ENCODE measurements at regions not wholly inside any gene's neighbourhood (a gene's known extent, or its start where the extent isn't known, plus 50 kb on each side); places are given as distances from the start of the nearest gene placed in this dataset.

DNA sequence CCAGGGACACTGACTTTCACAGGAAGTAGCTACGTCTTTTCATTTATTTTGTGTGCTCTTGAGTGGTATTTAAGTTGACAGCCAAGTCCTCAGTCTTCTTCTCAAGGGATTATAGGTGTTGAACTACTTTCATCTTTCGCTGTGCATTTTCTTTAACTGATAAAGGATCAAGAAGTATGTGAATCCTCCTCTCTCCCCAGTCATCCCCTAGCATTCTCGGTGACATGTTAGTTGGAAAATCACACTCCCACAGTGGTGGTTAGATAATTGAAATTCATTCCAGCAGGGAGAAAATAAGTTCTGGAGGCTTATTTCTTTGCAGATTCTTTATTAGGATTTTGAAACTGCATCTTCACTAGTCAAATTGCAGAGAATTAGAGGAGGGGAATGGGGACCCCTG lies 569.4 kb downstream of the MEI4 start:
- ChIA-PET CTCF (interaction anchor here (0.6 kb wide), 1 partner anchor 192 kb away, joined by 3 read pairs; no protein-coding TSS in a partner anchor), POLR2A (ENCODE audit: unreplicated experiment) (no interaction called here)
- dilution Hi-C loops (cut with HindIII; ENCODE audit: low sequenced_read_pairs, unreplicated experiment) = no loop called here
- Histone ChIP-seq H2BK120ac (ENCODE audit: low read depth, low read length) (no peak overlapping the region), H4K5ac (ENCODE audit: low read depth, low read length) (no peak overlapping the region), H2AK9ac (replicated peaks; ENCODE audit: low read depth, low read length, poor library complexity) (no peak overlapping the region), H3K14ac (replicated peaks; ENCODE audit: low read depth, low read length) (no peak overlapping the region), H3K27ac (ENCODE audit: insufficient read depth, low read length) (no peak overlapping the region), H3K27me3 (ENCODE audit: control insufficient read depth, insufficient read depth, low read length) (no peaks in the 10 kb centered on the region), H2AK5ac (ENCODE audit: low read depth, low read length) (no peak overlapping the region), H3K9me1 (ENCODE audit: insufficient read depth, low read length) (no peaks in the 10 kb centered on the region), H3K4me1 (ENCODE audit: control insufficient read depth, insufficient read depth, low read length) (no peaks in the 10 kb centered on the region), H3K79me1 (ENCODE audit: low read depth in 1 of 2, low read length in 2 of 2) (no peaks in the 10 kb centered on the region), H3K23ac (ENCODE audit: low read depth, low read length) (no peak overlapping the region), H2AFZ (replicated peaks; ENCODE audit: low read length, poor library complexity) (no peak overlapping the region), H3K4me2 (ENCODE audit: low read depth, low read length) (no peak overlapping the region), H2BK5ac (ENCODE audit: low read depth, low read length, poor library complexity, severe bottlenecking) (no peak overlapping the region), H3K18ac (ENCODE audit: low read depth, low read length) (no peak overlapping the region), H3K4me3 (ENCODE audit: insufficient read depth, low read depth, low read length) (no peak overlapping the region), H4K91ac (ENCODE audit: insufficient read depth, low read depth, low read length) (no peak overlapping the region), H4K20me1 (ENCODE audit: insufficient read depth, low read length) (no peaks in the 10 kb centered on the region), H2BK20ac (ENCODE audit: low read depth, low read length) (no peak overlapping the region), H3K4ac (ENCODE audit: low read depth, low read length) (no peak overlapping the region), H3K36me3 (ENCODE audit: control insufficient read depth, insufficient read depth, low read length) (no peaks in the 10 kb centered on the region), H3K56ac (ENCODE audit: extremely low read depth, insufficient read depth, low read length) (no peak overlapping the region), H3K9me3 (ENCODE audit: control insufficient read depth, insufficient read depth, low read length) (peaks cover 4% of the 10 kb centered on the region), H2BK15ac (ENCODE audit: low read depth, low read length) (no peak overlapping the region), H4K8ac (ENCODE audit: low read depth in 2 of 2, low read length in 2 of 2) (no peak overlapping the region), H3K9ac (ENCODE audit: low read depth, low read length) (no peak overlapping the region)
- no peak for TF ChIP-seq RAD21 (IDR thresholded peaks at IDR 0.05; ENCODE audit: low read length)
- TF ChIP-seq CTCF (conservative IDR thresholded peaks at IDR 0.05; ENCODE audit: low read depth, low read length) = no peak
- no peak for TF ChIP-seq FOS (IDR thresholded peaks at IDR 0.05; ENCODE audit: low read depth, low read length)
- TF ChIP-seq CEBPB (IDR thresholded peaks at IDR 0.05; ENCODE audit: low read depth, low read length) = no peak
- no peak for TF ChIP-seq MXI1 (IDR thresholded peaks at IDR 0.05; ENCODE audit: borderline replicate concordance, low read depth, low read length)
- TF ChIP-seq USF2 (IDR thresholded peaks at IDR 0.05; ENCODE audit: low read depth, low read length) = no peak
- no peak for TF ChIP-seq BHLHE40 (IDR thresholded peaks at IDR 0.05; ENCODE audit: low read depth, low read length)
- TF ChIP-seq RCOR1 (IDR thresholded peaks at IDR 0.05; ENCODE audit: insufficient replicate concordance, low read length) = no peak
- TF ChIP-seq RFX5 (IDR thresholded peaks at IDR 0.05; ENCODE audit: low read depth, low read length) = no peak
- TF ChIP-seq MAZ (IDR thresholded peaks at IDR 0.05; ENCODE audit: borderline replicate concordance, low read depth, low read length) = no peak
- no peak for TF ChIP-seq MAFK (IDR thresholded peaks at IDR 0.05; ENCODE audit: low read depth, low read length)
- TF ChIP-seq CHD1 (IDR thresholded peaks at IDR 0.05; ENCODE audit: low read depth, low read length) = no peak
- TF ChIP-seq SMC3 (IDR thresholded peaks at IDR 0.05; ENCODE audit: low read depth, low read length) = no peak
- no peak for TF ChIP-seq NFE2L2 (IDR thresholded peaks at IDR 0.05; ENCODE audit: low read depth, low read length)
- no peak for TF ChIP-seq POLR2A (IDR thresholded peaks at IDR 0.05; ENCODE audit: low read depth, low read length)
- TF ChIP-seq ELK1 (IDR thresholded peaks at IDR 0.05; ENCODE audit: borderline replicate concordance, low read depth, low read length) = no peak
- no TSS peak for BruUV-seq (replicated peaks)
- DNase-seq (no peak), ATAC-seq (ENCODE audit: low read depth) (no peak)
- in situ Hi-C loops (cut with MboI; ENCODE audit: low sequenced_read_pairs) = no loop called here
- WGBS, 2 experiments (ENCODE audit: extremely low coverage in 2 of 2, insufficient read length in 1 of 2) = no CpG with 5 or more reads among the region's 3 CpGs
- intact Hi-C loops (cut with micrococcal nuclease) = no loop called here

Measured in IMR-90 (cell line).